Stimulated activated CD4-positive, alpha-beta T cell treated with anti-CD3 and anti-CD28 coated beads, Interleukin-1b, Interleukin-23, amount 100 ng/mL, for 4 hours (primary cell): ENCODE measurements at regions not wholly inside any gene's neighbourhood (a gene's known extent, or its start where the extent isn't known, plus 50 kb on each side); places are given as distances from the start of the nearest gene placed in this dataset.

Source experiments
- DNase-seq, 2 donors: peaks; one replicate each; pipeline ENCODE4 v3.0.0-alpha.2; 2020; ENCODE audit warnings: low read depth in 2 of 2

- no peak for DNase-seq
Measured at GRCh38 chr5:8907168-8907868, 638.6 kb downstream of the SEMA5A start.

- no peak for DNase-seq
Measured at GRCh38 chr5:8908055-8908683, 637.7 kb downstream of the SEMA5A start.

- DNase-seq: no peak
Measured at GRCh38 chr5:8912106-8912505, 633.8 kb downstream of the SEMA5A start.

- DNase-seq: no peak
Measured at GRCh38 chr5:8913522-8913921, 632.4 kb downstream of the SEMA5A start.

- no peak for DNase-seq
Measured at GRCh38 chr5:8919096-8919495, 626.8 kb downstream of the SEMA5A start.

- no peak for DNase-seq
Measured at GRCh38 chr5:8923526-8923925, 622.3 kb downstream of the SEMA5A start.

- no peak for DNase-seq
Measured at GRCh38 chr5:8924054-8924793, 621.7 kb downstream of the SEMA5A start.

GRCh38 chr5:8930021-8930420, 615.9 kb downstream of the SEMA5A start:
- no peak for DNase-seq

GRCh38 chr5:8934455-8934854, 611.4 kb downstream of the SEMA5A start:
- no peak for DNase-seq

GRCh38 chr5:8940934-8941333, 604.9 kb downstream of the SEMA5A start:
- no peak for DNase-seq

- no peak for DNase-seq
Measured at GRCh38 chr5:8943301-8943700, 602.6 kb downstream of the SEMA5A start.

- no peak for DNase-seq
Measured at GRCh38 chr5:8944005-8944404, 601.9 kb downstream of the SEMA5A start.

- DNase-seq: no peak
Measured at GRCh38 chr5:8945972-8946371, 599.9 kb downstream of the SEMA5A start.

- no peak for DNase-seq
Measured at GRCh38 chr5:8949908-8950307, 596.0 kb downstream of the SEMA5A start.

- no peak for DNase-seq
Measured at GRCh38 chr5:8952147-8952546, 593.7 kb downstream of the SEMA5A start.

GRCh38 chr5:8953016-8953415, 592.9 kb downstream of the SEMA5A start:
- no peak for DNase-seq

- DNase-seq: no peak
Measured at GRCh38 chr5:8953911-8954438, 591.9 kb downstream of the SEMA5A start.

GRCh38 chr5:8954801-8955200, 591.1 kb downstream of the SEMA5A start:
- no peak for DNase-seq

GRCh38 chr5:8956659-8957058, 589.2 kb downstream of the SEMA5A start:
- no peak for DNase-seq

- DNase-seq: no peak
Measured at GRCh38 chr5:8958602-8959001, 587.3 kb downstream of the SEMA5A start.

GRCh38 chr5:8961219-8961618, 584.7 kb downstream of the SEMA5A start:
- DNase-seq: no peak

- no peak for DNase-seq
Measured at GRCh38 chr5:8961956-8962355, 583.9 kb downstream of the SEMA5A start.

- no peak for DNase-seq
Measured at GRCh38 chr5:8981016-8981415, 564.9 kb downstream of the SEMA5A start.
